Fibroblast of skin of scalp (primary cell): ENCODE measurements at regions not wholly inside any gene's neighbourhood (a gene's known extent, or its start where the extent isn't known, plus 50 kb on each side); places are given as distances from the start of the nearest gene placed in this dataset.

Source experiments
- DNase-seq: peaks from one replicate; pipeline ENCODE4 v3.0.0-alpha.2; 2013

GRCh38 chr9:106283769-106284168 lies 579.2 kb upstream of the ZNF462 start:
- DNase-seq, result peak; percentile 14

GRCh38 chr9:106284296-106284695 lies 578.7 kb upstream of the ZNF462 start:
- DNase-seq, result peak; percentile 9

GRCh38 chr9:106286249-106286648 lies 576.7 kb upstream of the ZNF462 start:
- DNase-seq, result peak; percentile 64

- peak; percentile 19 for DNase-seq
These were observed 575.8 kb upstream of the ZNF462 start for GRCh38 chr9:106287091-106287631.

GRCh38 chr9:106287731-106288130 lies 575.2 kb upstream of the ZNF462 start:
- no peak for DNase-seq

GRCh38 chr9:106288689-106289088 lies 574.3 kb upstream of the ZNF462 start:
- DNase-seq, result no peak

- peak; percentile 80 for DNase-seq
These were observed 571.2 kb upstream of the ZNF462 start for GRCh38 chr9:106291786-106292185.

- no peak for DNase-seq
These were observed 566.5 kb upstream of the ZNF462 start for GRCh38 chr9:106296426-106296825.

GRCh38 chr9:106298997-106299396 lies 564.0 kb upstream of the ZNF462 start:
- DNase-seq, result no peak

- DNase-seq, result no peak
These were observed 558.5 kb upstream of the ZNF462 start for GRCh38 chr9:106304401-106304920.

GRCh38 chr9:106305428-106306133 lies 557.4 kb upstream of the ZNF462 start:
- peak; percentile 19 for DNase-seq

- no peak for DNase-seq
These were observed 555.3 kb upstream of the ZNF462 start for GRCh38 chr9:106307670-106308069.

- DNase-seq, result no peak
These were observed 553.0 kb upstream of the ZNF462 start for GRCh38 chr9:106309925-106310324.

- DNase-seq, result no peak
These were observed 552.2 kb upstream of the ZNF462 start for GRCh38 chr9:106310782-106311181.

- DNase-seq, result peak; percentile 9
These were observed 550.1 kb upstream of the ZNF462 start for GRCh38 chr9:106312906-106313305.

GRCh38 chr9:106314476-106314875 lies 548.5 kb upstream of the ZNF462 start:
- peak; percentile 6 for DNase-seq

- no peak for DNase-seq
These were observed 541.4 kb upstream of the ZNF462 start for GRCh38 chr9:106321394-106322180.

GRCh38 chr9:106322706-106323245 lies 540.2 kb upstream of the ZNF462 start:
- DNase-seq, result no peak

- DNase-seq, result no peak
These were observed 538.8 kb upstream of the ZNF462 start for GRCh38 chr9:106324053-106324585.

GRCh38 chr9:106324591-106325280 lies 538.2 kb upstream of the ZNF462 start:
- no peak for DNase-seq

- no peak for DNase-seq
These were observed 536.5 kb upstream of the ZNF462 start for GRCh38 chr9:106326493-106326892.

- DNase-seq, result no peak
These were observed 529.5 kb upstream of the ZNF462 start for GRCh38 chr9:106333481-106333880.
